ENCODE measurements at regions not wholly inside any gene's neighbourhood (a gene's known extent, or its start where the extent isn't known, plus 50 kb on each side); places are given as distances from the start of the nearest gene placed in this dataset.

DNA sequence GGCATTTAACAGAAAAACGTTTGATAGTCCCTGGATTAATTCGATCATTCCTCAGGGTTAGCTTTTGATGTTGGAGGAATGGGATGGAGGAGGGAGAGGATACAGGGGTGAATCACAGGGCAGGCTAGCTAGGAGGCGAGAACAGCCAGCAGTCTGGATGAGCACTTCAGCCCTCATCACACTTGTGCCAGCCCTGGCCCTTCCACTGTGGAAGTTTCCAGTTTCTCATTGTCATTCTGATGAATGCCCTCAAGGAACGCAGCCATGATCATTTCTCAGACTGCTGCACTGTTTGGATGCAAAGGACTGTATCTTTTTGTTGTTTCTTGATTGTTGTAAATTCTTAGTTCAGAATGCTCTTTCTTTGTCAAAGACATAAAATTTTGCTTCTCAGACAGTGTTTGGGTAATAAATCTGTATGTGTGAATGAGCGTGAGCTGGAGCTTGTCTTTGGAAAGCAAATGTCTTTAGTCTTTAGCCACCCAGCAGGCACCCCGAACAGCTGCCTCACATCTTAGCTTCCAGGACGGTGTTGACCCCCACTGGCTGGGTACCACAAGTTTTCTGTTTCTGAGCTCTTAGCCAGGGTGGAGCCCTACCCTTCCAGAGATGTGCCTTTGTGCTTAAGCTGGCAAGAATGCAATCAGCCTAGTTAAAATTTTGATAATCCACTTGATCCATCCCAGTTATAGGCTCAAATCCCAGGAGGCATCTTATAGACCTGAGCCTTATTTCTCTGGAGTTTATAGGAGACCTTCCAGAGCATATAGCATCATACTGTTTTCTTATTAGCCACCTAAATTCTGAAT is 121.1 kb downstream of the PDCD6IP start:
- TF ChIP-seq, protein P1, sequence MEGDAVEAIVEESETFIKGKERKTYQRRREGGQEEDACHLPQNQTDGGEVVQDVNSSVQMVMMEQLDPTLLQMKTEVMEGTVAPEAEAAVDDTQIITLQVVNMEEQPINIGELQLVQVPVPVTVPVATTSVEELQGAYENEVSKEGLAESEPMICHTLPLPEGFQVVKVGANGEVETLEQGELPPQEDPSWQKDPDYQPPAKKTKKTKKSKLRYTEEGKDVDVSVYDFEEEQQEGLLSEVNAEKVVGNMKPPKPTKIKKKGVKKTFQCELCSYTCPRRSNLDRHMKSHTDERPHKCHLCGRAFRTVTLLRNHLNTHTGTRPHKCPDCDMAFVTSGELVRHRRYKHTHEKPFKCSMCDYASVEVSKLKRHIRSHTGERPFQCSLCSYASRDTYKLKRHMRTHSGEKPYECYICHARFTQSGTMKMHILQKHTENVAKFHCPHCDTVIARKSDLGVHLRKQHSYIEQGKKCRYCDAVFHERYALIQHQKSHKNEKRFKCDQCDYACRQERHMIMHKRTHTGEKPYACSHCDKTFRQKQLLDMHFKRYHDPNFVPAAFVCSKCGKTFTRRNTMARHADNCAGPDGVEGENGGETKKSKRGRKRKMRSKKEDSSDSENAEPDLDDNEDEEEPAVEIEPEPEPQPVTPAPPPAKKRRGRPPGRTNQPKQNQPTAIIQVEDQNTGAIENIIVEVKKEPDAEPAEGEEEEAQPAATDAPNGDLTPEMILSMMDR (conservative IDR thresholded peaks at IDR 0.05; ENCODE audit: low read depth, low read length), result no peak
- no peak overlapping the region for H3K4me3 ChIP-seq (ENCODE audit: low read length)
- DNase-seq (ENCODE audit: low read depth), result no peak

DNA sequence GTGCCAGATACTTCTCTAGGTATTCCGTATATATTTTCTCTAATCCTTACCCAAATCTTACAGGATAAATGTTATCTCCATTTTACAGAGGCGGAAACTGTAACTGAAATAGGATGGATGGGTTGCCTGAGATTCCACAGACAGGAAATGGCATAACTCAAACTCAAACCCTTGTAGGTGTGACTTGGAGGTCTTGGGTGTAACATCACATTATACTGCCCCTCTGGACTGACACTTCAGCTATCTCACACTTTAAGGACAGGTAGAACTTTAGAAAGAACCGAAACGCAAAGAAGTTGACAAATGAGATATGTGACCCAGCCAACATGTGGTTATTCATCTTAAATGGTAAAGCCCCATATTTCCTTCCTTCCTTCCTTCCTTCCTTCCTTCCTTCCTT is 122.1 kb downstream of the PDCD6IP start:
- DNase-seq (ENCODE audit: low read depth), result no peak
- TF ChIP-seq, protein P1 (conservative IDR thresholded peaks at IDR 0.05; ENCODE audit: low read depth, low read length), result no peak
- no peak overlapping the region for H3K4me3 ChIP-seq (ENCODE audit: low read length)

DNA sequence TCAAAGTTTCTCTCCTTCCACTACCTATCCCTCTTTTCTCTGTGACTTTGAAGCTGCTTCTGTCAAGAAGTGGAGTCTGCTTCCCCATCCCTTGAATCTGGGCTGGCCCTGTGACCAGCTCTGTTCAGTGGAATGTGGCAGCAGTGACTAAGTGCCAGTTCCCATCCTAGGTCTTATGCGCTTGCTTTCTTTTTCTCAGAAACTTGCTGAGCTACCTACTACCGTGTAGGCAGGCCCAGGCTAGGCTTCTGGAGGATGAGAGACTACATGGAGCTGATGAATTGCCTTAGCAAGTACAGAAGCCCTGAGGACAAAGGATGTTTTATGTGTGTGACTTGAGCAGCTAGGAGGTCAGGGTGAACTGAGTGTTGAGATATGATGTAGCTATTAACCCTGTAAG is 123.2 kb downstream of the PDCD6IP start:
- DNase-seq (ENCODE audit: low read depth), result no peak
- TF ChIP-seq, protein P1 (conservative IDR thresholded peaks at IDR 0.05; ENCODE audit: low read depth, low read length), result no peak
- no peak overlapping the region for H3K4me3 ChIP-seq (ENCODE audit: low read length)

DNA sequence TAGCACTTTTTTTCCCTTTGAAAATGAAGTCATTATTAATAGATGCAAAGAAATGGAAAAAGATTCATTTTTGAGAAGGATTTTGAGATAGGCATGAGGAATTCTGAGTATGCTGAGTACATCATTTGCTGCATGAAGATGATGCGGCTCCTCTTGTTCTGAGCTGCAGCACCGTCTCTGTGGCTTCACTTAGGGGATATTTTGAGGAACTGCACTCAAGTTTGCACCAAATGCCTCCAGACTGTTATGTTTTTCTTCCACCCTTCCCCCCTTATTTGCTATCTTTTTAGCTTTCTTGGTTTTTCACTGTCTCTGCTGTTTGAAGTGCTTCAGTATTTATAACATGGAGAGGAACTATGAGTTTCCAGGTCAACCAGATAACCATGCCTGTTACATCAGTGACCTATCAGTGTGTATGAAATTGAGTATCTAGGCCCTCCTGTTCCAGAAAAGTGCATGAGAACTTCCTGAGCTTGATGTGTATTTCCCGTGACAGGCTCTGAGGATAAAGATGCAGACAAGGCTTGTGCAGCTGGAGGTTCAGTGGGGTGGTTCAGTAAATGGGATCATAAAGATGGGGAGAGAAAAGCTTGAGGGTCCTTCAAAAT is 128.7 kb downstream of the PDCD6IP start:
- no peak overlapping the region for H3K4me3 ChIP-seq (ENCODE audit: low read length)
- DNase-seq (ENCODE audit: low read depth), result no peak
- TF ChIP-seq, protein P1 (conservative IDR thresholded peaks at IDR 0.05; ENCODE audit: low read depth, low read length), result no peak

DNA sequence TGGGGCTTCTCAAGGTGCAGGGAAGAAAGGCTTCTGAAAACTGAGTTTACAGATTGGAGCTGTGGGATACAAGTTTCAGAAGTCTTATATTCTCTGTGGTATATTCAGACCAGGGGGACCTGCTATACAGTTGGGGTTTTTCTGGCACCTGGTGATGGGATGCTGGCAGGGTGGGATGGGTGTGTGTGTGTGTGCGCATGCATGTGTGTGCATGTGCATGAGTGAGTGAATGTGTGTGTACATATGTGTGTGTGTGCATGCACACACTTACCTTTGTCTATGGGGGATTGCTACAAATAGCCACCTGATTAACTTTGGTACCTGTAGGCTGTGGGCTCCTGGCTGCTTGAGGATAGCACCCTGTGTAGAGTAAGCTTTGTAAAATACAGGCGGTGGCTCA is 131.4 kb downstream of the PDCD6IP start:
- no peak for DNase-seq (ENCODE audit: low read depth)
- TF ChIP-seq, protein P1 (conservative IDR thresholded peaks at IDR 0.05; ENCODE audit: low read depth, low read length), result no peak
- no peak overlapping the region for H3K4me3 ChIP-seq (ENCODE audit: low read length)

DNA sequence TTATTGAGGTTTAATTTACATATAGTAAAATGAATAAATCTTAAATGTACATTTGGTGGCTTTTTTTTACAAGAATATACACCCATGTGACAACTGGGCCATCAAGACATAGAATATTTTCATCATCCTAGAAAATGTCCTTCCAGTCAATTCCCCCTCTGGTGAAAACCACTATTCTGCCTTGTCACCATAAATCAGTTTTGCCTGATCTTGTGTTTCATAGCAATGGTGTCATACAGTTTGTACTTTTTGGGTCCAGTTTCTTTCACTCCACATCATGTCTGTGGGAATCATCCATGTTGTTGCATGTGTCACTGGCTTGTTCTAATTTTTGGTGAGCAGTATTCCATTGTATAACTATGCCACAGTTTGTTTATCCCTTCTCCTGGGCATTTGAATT is 133.1 kb downstream of the PDCD6IP start:
- TF ChIP-seq, protein P1 (conservative IDR thresholded peaks at IDR 0.05; ENCODE audit: low read depth, low read length), result no peak
- no peak overlapping the region for H3K4me3 ChIP-seq (ENCODE audit: low read length)
- no peak for DNase-seq (ENCODE audit: low read depth)

Data from retinal pigment epithelial cell (primary cell).